Breast epithelium (tissue), 4 donors: ENCODE measurements at regions not wholly inside any gene's neighbourhood (a gene's known extent, or its start where the extent isn't known, plus 50 kb on each side); places are given as distances from the start of the nearest gene placed in this dataset.
"Not testable (repeated sequence)": the region's sequence is repeated elsewhere in the genome, so short reads cannot be mapped to it uniquely, and the experiment has no call there.

Source experiments
- DNase-seq, 2 donors: peaks; one replicate each; pipeline ENCODE4 v3.0.0-alpha.2; 2019; ENCODE audit warnings: low spot score in 2 of 2
- H3K27ac ChIP-seq, 2 donors: fragments of 200-600 bp; sonication (generic) in 1 of 2; one replicate each; pipeline ENCODE4 v1.5.1; 2016 to 2019; ENCODE audit warnings: mild to moderate bottlenecking in 1 of 2
- H3K27me3 ChIP-seq, 2 donors: fragments of 200-600 bp; sonication (generic) in 1 of 2; one replicate each; pipeline versions ENCODE4 v1.5.1 to v1.6.0; 2017 to 2019; ENCODE audit warnings: control low read depth in 1 of 2, mild to moderate bottlenecking in 1 of 2
- H3K36me3 ChIP-seq: fragments of 200-600 bp; one replicate; pipeline ENCODE4 v1.5.1; 2019
- H3K4me1 ChIP-seq, 2 donors: fragments of 200-600 bp; sonication (generic); one replicate each; pipeline ENCODE4 v1.5.1; 2016 to 2019; ENCODE audit warnings: control low read depth in 1 of 2
- H3K4me3 ChIP-seq, 3 donors: fragments of 200-600 bp; sonication (generic); 1 replicate in 2 of 3; 2 replicates in 1 of 3; pipeline ENCODE4 v1.5.1; 2016 to 2019; ENCODE audit warnings: mild to moderate bottlenecking in 3 of 3, moderate library complexity in 2 of 3
- H3K9me3 ChIP-seq, 2 donors: fragments of 200-600 bp; sonication (generic) in 1 of 2; one replicate each; pipeline ENCODE4 v1.5.1; 2016 to 2019; ENCODE audit warnings: control low read depth in 1 of 2
- POLR2A ChIP-seq: fragments of 450-650 bp; IDR thresholded peaks from one replicate; pipeline ENCODE4 v1.6.1; 2016; ENCODE audit warnings: antibody characterized with exemption, mild to moderate bottlenecking, moderate library complexity
- POLR2AphosphoS5 ChIP-seq, 3 donors: sonication (generic); formaldehyde crosslinking; IDR thresholded peaks; one replicate each; pipeline ENCODE4 v1.6.1; 2017; ENCODE audit warnings: antibody characterized with exemption in 3 of 3
- intact Hi-C: fragments of 100-400 bp; cut with DNase I; formaldehyde crosslinking; loops from one replicate; pipeline ENCODE4 v1.15.1; 2023; ENCODE audit warnings: low total_unique reads
- TF ChIP-seq, protein P1 (sequence below), 3 donors: fragments of 450-650 bp; IDR thresholded peaks; one replicate each; pipeline ENCODE4 v1.5.1; 2016 to 2017; ENCODE audit warnings: antibody characterized with exemption in 3 of 3, mild to moderate bottlenecking in 3 of 3, moderate library complexity in 3 of 3

GRCh38 chr14:43285575-43285974 lies 1221.5 kb downstream of the FSCB start:
- Histone ChIP-seq H3K27me3 (no peaks in the 10 kb centered on the region), H3K27ac (no peak overlapping the region), H3K4me3 (no peak overlapping the region), H3K36me3 (no peaks in the 10 kb centered on the region), H3K9me3 (no peaks in the 10 kb centered on the region), H3K4me1 (no peaks in the 10 kb centered on the region)
- intact Hi-C loops = no loop called here
- no peak for DNase-seq
- TF ChIP-seq POLR2A (no peak), POLR2AphosphoS5 (IDR thresholded peaks at IDR 0.05) (no peak)
- TF ChIP-seq, protein P1, sequence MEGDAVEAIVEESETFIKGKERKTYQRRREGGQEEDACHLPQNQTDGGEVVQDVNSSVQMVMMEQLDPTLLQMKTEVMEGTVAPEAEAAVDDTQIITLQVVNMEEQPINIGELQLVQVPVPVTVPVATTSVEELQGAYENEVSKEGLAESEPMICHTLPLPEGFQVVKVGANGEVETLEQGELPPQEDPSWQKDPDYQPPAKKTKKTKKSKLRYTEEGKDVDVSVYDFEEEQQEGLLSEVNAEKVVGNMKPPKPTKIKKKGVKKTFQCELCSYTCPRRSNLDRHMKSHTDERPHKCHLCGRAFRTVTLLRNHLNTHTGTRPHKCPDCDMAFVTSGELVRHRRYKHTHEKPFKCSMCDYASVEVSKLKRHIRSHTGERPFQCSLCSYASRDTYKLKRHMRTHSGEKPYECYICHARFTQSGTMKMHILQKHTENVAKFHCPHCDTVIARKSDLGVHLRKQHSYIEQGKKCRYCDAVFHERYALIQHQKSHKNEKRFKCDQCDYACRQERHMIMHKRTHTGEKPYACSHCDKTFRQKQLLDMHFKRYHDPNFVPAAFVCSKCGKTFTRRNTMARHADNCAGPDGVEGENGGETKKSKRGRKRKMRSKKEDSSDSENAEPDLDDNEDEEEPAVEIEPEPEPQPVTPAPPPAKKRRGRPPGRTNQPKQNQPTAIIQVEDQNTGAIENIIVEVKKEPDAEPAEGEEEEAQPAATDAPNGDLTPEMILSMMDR (IDR thresholded peaks at IDR 0.05) = no peak

- no peak for DNase-seq
Measured at GRCh38 chr14:43260056-43260455, 1247.0 kb downstream of the FSCB start.

GRCh38 chr14:43258396-43258795 lies 1248.7 kb downstream of the FSCB start:
- no peak overlapping the region for H3K4me3 ChIP-seq
- no peak for DNase-seq
- H3K9me3 ChIP-seq = no peaks in the 10 kb centered on the region
- H3K36me3 ChIP-seq = no peaks in the 10 kb centered on the region
- intact Hi-C loops = no loop called here
- TF ChIP-seq POLR2AphosphoS5 (IDR thresholded peaks at IDR 0.05) (no peak), POLR2A (no peak)
- TF ChIP-seq, protein P1 (IDR thresholded peaks at IDR 0.05) = no peak
- H3K27ac ChIP-seq = no peak overlapping the region
- H3K27me3 ChIP-seq = no peaks in the 10 kb centered on the region
- no peaks in the 10 kb centered on the region for H3K4me1 ChIP-seq

More at GRCh38 chr14:43260056-43260455, 1247.0 kb downstream of the FSCB start:
- Histone ChIP-seq H3K27ac (no peak overlapping the region), H3K9me3 (no peaks in the 10 kb centered on the region), H3K4me3 (no peak overlapping the region), H3K4me1 (no peaks in the 10 kb centered on the region), H3K27me3 (no peaks in the 10 kb centered on the region), H3K36me3 (no peaks in the 10 kb centered on the region)
- intact Hi-C loops = no loop called here
- TF ChIP-seq POLR2AphosphoS5 (IDR thresholded peaks at IDR 0.05) (no peak), POLR2A (no peak)
- TF ChIP-seq, protein P1 (IDR thresholded peaks at IDR 0.05) = no peak

DNA sequence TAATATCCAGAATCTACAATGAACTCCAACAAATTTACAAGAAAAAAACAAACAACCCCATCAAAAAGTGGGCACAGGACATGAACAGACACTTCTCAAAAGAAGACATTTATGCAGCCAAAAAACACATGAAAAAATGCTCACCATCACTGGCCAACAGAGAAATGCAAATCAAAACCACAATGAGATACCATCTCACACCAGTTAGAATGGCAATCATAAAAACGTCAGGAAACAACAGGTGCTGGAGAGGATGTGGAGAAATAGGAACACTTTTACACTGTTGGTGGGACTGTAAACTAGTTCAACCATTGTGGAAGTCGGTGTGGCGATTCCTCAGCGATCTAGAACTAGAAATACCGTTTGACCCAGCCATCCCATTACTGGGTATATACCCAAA lies 1250.1 kb downstream of the FSCB start:
- H3K27me3 ChIP-seq, H3K4me1 ChIP-seq, H3K4me3 ChIP-seq, H3K9me3 ChIP-seq, H3K27ac ChIP-seq, DNase-seq, H3K36me3 ChIP-seq, intact Hi-C loops: not testable (repeated sequence)

- Histone ChIP-seq H3K36me3 (no peaks in the 10 kb centered on the region), H3K4me3 (no peak overlapping the region), H3K9me3 (no peaks in the 10 kb centered on the region), H3K4me1 (no peaks in the 10 kb centered on the region), H3K27me3 (no peaks in the 10 kb centered on the region), H3K27ac (no peak overlapping the region)
- no peak for TF ChIP-seq POLR2AphosphoS5 (IDR thresholded peaks at IDR 0.05)
- TF ChIP-seq POLR2A = no peak
- TF ChIP-seq, protein P1 (IDR thresholded peaks at IDR 0.05) = no peak
- intact Hi-C loops = no loop called here
- DNase-seq = no peak
Measured at GRCh38 chr14:43252866-43253265, 1254.2 kb downstream of the FSCB start.

DNA sequence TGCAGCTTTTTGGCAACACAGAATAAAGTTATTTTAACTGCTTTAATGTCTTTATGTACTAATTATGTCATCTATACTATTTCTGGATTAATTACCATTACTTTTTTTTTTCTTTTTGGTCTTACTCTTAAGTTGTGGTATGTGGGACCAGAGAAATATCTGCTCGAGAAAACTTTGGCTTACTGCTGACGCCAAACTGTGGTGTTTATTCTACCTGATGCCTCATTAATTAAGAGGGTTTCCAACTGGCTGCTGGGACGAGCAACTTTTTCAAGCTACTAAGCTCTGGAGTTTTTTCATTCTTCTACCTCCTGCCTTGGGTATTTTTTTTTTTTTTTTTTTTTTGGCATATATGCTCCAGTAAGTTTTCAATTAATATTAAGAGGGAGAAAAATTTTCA lies 1257.5 kb downstream of the FSCB start:
- H3K27ac ChIP-seq = no peak overlapping the region
- no peak overlapping the region for H3K4me3 ChIP-seq
- no peaks in the 10 kb centered on the region for H3K4me1 ChIP-seq
- H3K36me3 ChIP-seq = no peaks in the 10 kb centered on the region
- H3K27me3 ChIP-seq = no peaks in the 10 kb centered on the region
- no peaks in the 10 kb centered on the region for H3K9me3 ChIP-seq
- no peak for DNase-seq
- intact Hi-C loops = no loop called here
- TF ChIP-seq POLR2A = no peak
- TF ChIP-seq, protein P1 (IDR thresholded peaks at IDR 0.05) = no peak
- TF ChIP-seq POLR2AphosphoS5 (IDR thresholded peaks at IDR 0.05) = no peak
